Transverse colon (tissue), 3 donors: ENCODE measurements at regions not wholly inside any gene's neighbourhood (a gene's known extent, or its start where the extent isn't known, plus 50 kb on each side); places are given as distances from the start of the nearest gene placed in this dataset.

Experiments
- POLR2A ChIP-seq: fragments of 450-650 bp; IDR thresholded peaks from one replicate; pipeline ENCODE4 v1.6.1; 2016; ENCODE audit warnings: antibody characterized with exemption, mild to moderate bottlenecking, moderate library complexity
- TF ChIP-seq, protein P1 (sequence below), 5 experiments: fragments of 200-600 bp in 3 of 5; fragments of 450-650 bp in 2 of 5; sonication (generic) in 3 of 5; IDR thresholded peaks; 1 replicate in 2 of 5; 2 replicates in 3 of 5; pipeline ENCODE4 v1.5.1; 2016 to 2017; ENCODE audit warnings: antibody characterized with exemption in 5 of 5, inconsistent platforms in 3 of 5, mild to moderate bottlenecking in 2 of 5, moderate library complexity in 1 of 5

- no peak for TF ChIP-seq POLR2A
- TF ChIP-seq, protein P1, sequence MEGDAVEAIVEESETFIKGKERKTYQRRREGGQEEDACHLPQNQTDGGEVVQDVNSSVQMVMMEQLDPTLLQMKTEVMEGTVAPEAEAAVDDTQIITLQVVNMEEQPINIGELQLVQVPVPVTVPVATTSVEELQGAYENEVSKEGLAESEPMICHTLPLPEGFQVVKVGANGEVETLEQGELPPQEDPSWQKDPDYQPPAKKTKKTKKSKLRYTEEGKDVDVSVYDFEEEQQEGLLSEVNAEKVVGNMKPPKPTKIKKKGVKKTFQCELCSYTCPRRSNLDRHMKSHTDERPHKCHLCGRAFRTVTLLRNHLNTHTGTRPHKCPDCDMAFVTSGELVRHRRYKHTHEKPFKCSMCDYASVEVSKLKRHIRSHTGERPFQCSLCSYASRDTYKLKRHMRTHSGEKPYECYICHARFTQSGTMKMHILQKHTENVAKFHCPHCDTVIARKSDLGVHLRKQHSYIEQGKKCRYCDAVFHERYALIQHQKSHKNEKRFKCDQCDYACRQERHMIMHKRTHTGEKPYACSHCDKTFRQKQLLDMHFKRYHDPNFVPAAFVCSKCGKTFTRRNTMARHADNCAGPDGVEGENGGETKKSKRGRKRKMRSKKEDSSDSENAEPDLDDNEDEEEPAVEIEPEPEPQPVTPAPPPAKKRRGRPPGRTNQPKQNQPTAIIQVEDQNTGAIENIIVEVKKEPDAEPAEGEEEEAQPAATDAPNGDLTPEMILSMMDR (IDR thresholded peaks at IDR 0.05): no peak
Measured at GRCh38 chr2:168359082-168359481, 97.0 kb upstream of the CERS6 start.
